GM19193 (cell line): ENCODE measurements at regions not wholly inside any gene's neighbourhood (a gene's known extent, or its start where the extent isn't known, plus 50 kb on each side); places are given as distances from the start of the nearest gene placed in this dataset.

Source experiments
- POLR2A ChIP-seq: IDR thresholded peaks from 4 replicates; pipeline ENCODE4 v1.6.1; 2011; ENCODE audit not compliant: insufficient read depth, insufficient read length; ENCODE audit errors: extremely low read depth

- TF ChIP-seq POLR2A, result no peak
Observed at GRCh38 chr4:115749404-115749803, 636.0 kb upstream of the NDST4 start.

- no peak for TF ChIP-seq POLR2A
Observed at GRCh38 chr4:115740806-115741205, 627.4 kb upstream of the NDST4 start.

- no peak for TF ChIP-seq POLR2A
Observed at GRCh38 chr4:115729739-115730266, 616.4 kb upstream of the NDST4 start.

- TF ChIP-seq POLR2A, result no peak
Observed at GRCh38 chr4:115723621-115724020, 610.2 kb upstream of the NDST4 start.

GRCh38 chr4:115720611-115721010 lies 607.2 kb upstream of the NDST4 start:
- no peak for TF ChIP-seq POLR2A

GRCh38 chr4:115711575-115711974 lies 598.2 kb upstream of the NDST4 start:
- no peak for TF ChIP-seq POLR2A

- TF ChIP-seq POLR2A, result no peak
Observed at GRCh38 chr4:115688961-115689360, 575.5 kb upstream of the NDST4 start.

- no peak for TF ChIP-seq POLR2A
Observed at GRCh38 chr4:115687052-115687755, 573.8 kb upstream of the NDST4 start.

- no peak for TF ChIP-seq POLR2A
Observed at GRCh38 chr4:115678425-115678941, 565.1 kb upstream of the NDST4 start.

- no peak for TF ChIP-seq POLR2A
Observed at GRCh38 chr4:115675719-115676118, 562.3 kb upstream of the NDST4 start.

- TF ChIP-seq POLR2A, result no peak
Observed at GRCh38 chr4:115674485-115674884, 561.1 kb upstream of the NDST4 start.

GRCh38 chr4:115671581-115671980 lies 558.2 kb upstream of the NDST4 start:
- TF ChIP-seq POLR2A, result no peak

GRCh38 chr4:115670930-115671329 lies 557.5 kb upstream of the NDST4 start:
- TF ChIP-seq POLR2A, result no peak

GRCh38 chr4:115668396-115668795 lies 555.0 kb upstream of the NDST4 start:
- no peak for TF ChIP-seq POLR2A

GRCh38 chr4:115664285-115664684 lies 550.9 kb upstream of the NDST4 start:
- no peak for TF ChIP-seq POLR2A

GRCh38 chr4:115660465-115660864 lies 547.0 kb upstream of the NDST4 start:
- no peak for TF ChIP-seq POLR2A
